HG02981 (cell line): ENCODE measurements at regions not wholly inside any gene's neighbourhood (a gene's known extent, or its start where the extent isn't known, plus 50 kb on each side); places are given as distances from the start of the nearest gene placed in this dataset.
"Not testable (repeated sequence)": the region's sequence is repeated elsewhere in the genome, so short reads cannot be mapped to it uniquely, and the experiment has no call there.

Experiments
- ATAC-seq: cut with Tn5 transposase; IDR thresholded peaks from one replicate; pipeline ENCODE4 v1.9.1; 2021; ENCODE audit warnings: mild to moderate bottlenecking, moderate library complexity; ENCODE audit not compliant: unreplicated experiment

DNA sequence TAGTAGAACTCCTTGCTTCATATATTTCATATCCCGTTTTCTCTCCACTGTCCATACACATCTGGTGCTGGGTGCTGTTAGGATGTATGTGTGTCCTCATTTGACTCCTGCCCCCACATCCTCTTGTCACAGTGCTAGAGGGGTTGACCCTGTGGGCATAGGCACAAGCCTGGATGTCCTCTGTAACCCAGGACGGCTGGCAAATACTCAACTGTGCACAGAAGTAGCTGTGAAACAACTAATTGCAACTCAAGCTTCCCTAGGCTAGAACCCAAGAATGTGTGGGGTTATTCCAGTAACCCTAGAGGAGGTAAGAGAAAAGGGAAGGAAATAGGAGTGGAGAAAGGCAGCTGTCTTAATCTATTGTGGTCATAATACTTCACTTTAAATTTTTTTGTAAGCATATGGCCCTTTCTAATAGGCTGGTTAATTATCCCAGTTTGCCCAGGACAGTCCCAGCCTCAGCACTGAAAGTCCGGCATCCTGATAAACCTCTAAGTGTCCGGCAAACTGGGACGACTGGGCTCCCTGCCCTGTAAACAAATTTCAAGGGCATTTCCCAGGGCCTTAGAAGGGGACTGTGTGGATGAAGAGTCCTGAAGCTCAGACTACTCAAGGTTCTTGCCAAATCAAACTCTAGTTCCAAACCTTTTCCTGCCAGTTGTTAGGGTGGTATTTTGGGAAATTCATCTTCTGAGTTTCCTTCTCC lies 283.2 kb upstream of the CELF2 start:
- ATAC-seq = no peak

DNA sequence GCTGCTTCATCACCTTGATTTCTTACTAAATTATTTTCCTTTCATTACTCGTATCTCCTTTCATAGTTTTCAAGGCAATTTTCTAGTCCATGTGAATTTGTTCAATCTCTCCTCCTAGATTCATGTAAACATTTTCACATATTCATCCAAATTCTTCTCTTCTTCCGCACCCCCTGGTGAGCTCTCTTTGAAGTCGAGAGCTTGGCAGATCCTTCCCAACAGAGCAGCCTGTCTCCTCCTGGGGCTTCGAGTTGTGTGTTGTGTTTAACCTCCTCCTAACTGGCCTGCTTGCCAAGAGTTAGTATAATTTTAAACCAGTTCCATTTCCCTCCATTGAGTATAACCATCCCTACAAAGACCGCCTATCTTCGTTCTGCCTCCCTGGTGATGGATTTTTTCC lies 272.4 kb upstream of the CELF2 start:
- ATAC-seq = no peak

DNA sequence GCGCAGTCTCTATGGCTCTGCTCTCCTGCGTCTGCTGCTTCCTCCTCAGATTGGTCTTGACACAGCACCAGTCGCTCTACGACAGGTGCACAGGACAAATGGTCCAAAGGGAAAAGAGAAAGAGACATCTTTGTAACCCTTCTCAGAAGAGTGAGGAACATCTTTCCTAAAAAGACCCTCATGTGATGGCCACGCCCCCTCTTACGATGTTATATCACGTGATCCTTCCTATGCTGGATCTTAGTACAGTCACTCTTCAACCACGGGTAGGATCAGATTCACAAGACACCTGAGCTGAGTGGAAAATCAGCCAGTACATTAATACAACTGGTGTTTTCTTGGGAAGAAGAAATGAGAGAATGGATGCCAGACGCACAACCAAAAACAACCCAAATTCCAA lies 262.2 kb upstream of the CELF2 start:
- no peak for ATAC-seq

DNA sequence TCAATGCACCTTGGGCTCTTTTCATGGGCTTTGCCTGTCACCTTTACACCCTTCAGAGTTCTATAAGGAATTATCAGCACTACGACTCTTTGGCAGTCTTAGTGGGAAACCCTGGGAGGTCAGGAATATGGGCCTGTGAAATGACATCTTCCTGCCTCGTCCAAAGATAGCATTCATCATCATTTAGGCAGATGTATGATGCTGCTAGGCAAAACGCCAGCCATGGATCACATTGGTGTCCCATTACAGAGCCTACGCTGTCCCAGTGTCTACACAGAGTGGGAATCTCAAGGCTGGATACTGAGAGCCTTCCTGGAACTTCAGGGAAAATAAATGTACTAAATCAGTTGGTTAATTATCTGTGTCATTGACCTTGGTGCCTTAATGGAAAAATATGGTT lies 259.4 kb upstream of the CELF2 start:
- ATAC-seq = no peak

DNA sequence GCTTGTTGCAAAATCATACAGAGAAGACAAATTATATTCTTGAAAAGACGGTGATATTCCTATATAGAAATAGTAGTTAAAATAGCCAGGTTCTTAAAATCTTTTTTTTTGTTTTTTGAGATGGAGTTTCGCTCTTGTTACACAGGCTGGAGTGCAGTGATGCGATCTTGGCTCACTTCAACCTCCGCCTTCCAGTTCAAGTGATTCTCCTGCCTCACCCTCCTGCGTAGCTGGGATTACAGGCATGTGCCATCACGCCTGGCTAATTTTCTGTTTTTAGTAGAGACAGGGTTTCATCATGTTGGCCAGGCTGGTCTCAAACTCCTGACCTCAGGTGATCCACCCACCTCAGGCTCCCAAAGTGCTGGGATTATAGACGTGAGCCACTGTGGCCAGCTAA lies 257.9 kb upstream of the CELF2 start:
- not testable (repeated sequence) for ATAC-seq

DNA sequence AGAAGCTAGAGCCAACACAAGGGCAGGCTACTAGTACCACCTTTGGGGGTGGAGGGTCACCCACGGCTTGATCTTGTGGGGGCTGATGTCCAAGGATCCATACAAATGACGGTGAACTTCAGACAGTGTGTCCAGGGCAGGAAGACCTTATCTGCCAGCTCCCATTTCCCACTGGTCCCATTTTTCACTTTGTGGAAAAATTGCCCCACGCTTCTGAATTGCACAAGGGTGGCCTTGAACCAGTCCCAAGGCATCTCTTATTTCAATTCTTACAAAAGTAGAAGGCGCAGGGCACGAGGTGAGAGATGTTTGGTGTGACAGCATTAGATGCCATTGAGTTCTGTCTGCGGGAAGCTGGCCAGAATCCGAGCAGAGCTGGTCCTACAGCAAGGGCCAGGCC lies 252.7 kb upstream of the CELF2 start:
- ATAC-seq = no peak

DNA sequence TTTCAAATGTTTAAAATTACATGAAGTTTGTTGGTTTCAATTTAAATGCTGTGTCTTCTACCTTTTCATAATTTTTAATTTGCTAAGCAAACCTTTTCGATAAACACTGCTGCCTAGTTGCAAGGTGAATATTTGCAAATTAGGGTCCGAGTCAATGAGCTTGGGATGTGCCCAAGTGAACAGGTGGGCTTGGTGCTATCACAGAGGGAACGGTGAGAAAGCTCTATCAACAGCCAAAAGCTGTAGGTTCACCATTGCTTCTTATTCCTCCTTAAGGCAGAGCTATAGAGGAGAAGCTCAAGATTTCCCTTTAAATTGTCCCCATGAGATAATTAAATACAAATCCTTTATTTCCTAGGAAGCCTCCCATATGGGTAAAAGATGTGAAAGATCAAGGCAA lies 245.3 kb upstream of the CELF2 start:
- no peak for ATAC-seq

DNA sequence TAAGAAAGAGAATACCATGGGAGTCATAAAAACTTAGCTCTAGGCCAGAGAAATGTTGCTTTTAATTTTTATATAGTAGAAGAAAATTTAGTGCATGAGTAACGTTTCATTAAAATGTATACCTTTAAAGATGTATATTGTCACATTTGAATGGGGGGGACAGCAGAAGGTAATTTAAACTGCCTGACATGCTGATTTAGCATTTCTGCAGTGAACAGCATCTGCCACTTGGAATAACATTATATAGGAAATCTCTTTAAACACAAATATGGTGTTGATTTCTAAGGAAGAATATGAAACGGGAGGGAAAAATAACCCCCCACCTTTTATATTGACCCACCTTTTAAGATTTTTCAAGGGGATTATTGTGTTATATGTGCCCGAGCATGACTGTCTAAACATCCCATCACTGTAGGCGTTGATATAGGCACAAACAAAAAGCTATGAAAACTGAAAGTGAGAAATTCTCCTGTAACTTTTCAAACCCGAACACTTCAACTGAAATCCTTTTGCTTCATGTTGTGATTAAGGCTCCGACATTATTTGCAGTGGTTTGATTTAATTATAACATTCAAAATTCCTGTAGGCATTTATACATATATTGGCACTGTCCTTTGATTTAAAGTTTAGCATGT lies 244.7 kb upstream of the CELF2 start:
- no peak for ATAC-seq

DNA sequence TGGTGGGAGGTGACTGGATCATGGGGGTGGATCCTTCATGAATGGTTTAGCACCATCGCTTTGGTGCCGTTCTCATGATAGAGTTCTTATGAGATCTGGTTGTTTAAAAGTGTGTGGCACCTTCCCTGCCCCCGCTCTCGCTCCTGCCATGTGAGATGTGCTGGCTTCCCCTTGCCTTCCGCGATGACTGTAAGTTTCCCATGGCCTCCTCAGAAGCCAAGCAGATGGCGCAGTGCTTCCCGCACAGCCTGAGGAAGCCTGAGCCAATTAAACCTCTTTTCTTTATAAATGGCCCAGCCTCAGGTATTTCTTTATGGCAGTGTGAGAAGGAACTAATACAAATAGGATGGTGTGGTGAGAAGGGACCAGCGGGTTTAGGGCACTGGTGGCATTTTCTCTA lies 243.3 kb upstream of the CELF2 start:
- ATAC-seq = no peak

DNA sequence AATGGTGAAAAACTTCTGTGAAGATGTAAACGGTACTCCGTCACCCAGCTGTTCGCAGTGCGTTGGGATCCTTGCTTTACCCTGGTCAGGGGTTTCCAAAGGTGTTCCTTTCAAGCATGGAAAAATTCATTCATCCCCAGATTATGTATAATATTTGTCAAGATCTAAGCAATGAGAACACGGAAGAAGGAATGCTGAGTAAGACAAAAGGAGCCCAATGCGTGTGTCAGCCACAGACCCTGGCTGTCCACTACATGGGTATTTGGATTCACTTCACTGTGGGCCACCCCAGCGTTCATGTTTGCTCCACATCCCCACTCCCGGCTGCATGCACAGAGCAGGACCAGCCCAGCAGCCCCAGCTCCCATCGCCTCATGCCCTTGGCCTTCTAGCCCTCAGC lies 241.3 kb upstream of the CELF2 start:
- ATAC-seq = no peak

DNA sequence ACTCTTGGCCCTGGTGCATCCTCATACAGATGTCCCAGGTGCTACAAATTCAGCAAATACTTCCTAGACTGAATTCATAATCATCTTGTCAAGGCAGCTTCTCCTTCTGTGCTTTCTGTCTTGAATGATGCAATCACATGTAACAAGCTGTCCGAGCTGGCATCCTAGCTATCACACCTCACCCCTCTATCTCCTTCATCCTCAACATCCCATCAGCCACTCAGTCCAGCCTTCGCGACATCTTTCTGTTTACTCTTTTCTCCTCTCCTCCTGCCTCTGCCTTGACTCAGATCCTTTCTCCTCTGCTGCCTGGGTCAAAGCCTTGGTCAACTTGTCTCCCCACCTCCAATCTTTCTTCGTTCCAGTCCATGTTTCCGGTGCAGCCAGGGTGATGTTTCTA lies 240.4 kb upstream of the CELF2 start:
- ATAC-seq = no peak

DNA sequence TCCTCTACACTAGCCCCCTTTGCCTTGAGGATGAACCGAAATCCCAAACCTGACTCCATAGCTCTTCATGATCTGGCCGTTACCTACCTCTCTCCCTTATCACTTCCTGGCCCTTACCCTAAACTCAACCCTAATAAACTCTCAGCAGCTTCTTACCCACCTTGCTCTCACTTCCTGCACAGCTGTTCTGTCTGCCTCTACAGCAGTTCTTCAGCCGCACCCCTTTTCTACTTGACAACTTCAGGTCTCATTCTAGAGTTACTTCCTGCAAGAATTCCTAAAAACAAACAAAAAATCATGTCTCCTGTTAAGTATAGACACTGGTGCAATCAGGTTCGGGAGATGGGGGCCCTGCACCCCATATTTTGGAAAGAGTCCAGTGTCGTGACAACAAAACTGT lies 239.9 kb upstream of the CELF2 start:
- ATAC-seq = no peak

DNA sequence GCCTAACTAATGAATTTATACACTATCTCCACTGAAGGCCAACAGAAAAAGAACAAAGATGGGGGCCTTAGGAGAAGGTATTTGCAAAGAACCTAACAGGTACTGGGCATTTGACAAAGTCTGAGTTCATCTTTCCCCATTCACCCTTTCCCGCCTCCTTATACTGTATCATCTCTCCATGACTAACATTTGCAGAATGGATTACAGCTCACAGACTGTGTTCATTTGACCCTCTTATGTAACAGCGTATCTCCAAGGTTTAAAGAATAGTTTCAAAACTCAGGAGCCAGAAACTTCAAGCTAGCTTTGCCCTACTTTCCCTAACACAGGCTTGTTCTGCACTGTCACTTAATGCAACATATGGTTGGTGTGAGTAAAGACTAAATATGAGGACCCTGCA lies 238.7 kb upstream of the CELF2 start:
- ATAC-seq = no peak

DNA sequence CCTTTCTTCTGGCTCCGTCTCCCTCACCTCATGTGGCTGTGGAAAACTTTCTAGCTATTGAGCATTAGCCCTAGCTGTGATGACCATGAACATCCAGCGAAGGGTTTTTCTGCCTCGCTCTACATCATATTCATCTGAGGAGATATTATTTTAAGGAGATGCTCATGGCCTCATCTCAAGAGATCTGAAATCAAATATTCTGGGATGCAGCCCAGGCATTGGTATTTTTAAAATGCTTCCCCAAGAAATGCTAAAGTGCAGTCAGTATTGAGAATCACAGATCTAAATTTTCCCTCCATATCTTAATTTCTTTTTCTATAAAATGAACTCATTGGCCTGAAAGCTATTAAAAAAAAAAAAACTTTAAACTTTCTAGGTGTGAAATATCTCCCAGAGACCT lies 238.2 kb upstream of the CELF2 start:
- ATAC-seq = no peak

DNA sequence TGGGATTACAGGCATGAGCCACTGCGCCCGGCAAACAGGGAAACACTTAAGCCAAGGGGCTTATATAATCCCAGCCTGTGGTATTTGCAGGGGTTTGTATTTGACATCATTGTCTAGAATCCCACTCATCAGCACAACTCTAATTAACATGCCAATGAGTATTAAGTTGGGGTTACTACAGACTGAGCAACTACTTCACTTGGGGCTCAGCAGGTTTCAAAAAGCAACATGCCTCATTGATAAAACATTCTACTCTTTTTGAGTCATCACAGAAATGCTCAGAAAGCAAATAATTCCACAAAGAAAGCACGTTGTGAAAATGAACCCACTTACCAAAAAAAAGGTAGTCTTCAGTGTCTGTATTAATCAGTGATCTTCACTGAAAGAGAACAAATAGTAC lies 236.9 kb upstream of the CELF2 start:
- no peak for ATAC-seq

DNA sequence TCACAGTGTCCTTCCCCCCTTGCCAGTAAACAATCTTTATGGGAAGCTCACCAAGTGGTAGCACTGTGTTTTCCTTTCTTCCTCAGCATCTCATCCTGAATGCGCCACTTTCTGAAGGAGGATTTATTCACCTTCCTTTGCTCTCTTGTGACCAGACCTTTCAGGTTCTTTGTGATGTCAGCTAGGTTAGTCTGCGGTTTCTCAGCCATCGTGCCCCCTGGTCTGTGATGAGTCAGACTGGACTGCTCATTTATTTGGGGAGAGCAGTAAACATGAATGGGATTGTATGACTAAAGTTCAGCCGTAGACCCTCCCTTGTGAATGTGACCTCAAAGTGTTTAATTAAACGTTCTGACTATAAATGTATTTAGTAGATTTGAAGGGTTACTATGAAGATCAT lies 235.1 kb upstream of the CELF2 start:
- ATAC-seq = no peak

DNA sequence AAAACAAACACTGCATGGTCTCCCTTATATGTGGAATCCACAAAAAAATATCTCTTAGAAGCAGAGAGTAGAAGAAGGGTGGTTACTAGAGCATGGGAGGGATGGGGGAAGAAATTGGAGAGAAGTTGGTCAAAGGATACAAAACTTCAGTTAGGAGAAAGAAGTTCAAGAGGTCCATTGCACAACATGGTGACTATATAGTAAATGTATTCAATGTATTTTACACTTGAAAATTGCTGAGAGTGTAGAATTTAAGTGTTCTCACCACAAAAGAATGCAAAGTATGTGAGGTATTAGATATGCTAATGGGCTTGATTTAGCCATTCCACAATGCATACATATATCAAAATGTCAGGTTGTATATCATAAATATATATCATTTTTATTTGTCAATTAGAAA lies 232.0 kb upstream of the CELF2 start:
- ATAC-seq = no peak

DNA sequence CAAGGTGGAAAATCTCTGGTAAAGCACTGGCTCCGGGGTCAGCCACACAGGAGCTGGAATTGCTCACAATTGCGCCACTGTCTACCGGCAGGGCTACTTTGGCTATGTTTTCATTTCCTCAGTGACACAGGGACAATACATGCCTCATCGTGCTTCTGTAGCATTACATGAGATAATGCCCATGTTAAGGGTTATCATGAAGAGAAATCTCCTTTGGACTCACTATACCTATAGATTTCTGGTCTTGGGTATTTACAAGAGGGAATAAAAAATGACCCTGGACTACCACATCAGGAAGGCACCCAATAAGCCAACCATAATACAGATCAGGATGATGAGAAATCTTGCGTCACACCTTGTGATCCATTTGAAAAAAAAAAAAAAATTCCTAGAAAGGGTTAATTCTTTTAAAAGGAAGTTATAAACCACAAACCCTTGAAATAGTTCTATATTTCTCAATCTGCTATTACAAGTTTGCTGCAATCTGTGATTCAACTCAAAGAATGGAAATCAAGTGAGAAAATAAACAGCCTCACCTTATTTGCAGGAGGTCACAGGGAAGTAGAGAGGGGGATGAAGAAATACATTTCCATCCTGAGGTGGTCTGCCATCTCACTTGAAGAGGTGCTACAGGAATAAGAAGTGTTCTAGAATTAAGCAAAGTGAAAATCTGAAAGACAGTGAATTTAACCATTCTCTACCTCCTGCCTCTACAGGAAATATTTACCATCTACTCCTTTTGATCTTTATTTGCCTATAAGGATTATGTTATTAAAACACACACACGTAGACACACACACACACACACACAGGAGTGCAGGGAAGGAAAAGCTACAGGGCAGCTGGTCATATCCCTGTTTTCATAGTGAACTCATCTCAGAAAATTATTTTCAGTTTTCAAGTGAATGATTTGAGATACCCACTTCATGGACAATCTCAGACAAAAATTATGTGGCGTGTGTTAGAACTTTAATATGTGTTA lies 231.3 kb upstream of the CELF2 start:
- no peak for ATAC-seq

DNA sequence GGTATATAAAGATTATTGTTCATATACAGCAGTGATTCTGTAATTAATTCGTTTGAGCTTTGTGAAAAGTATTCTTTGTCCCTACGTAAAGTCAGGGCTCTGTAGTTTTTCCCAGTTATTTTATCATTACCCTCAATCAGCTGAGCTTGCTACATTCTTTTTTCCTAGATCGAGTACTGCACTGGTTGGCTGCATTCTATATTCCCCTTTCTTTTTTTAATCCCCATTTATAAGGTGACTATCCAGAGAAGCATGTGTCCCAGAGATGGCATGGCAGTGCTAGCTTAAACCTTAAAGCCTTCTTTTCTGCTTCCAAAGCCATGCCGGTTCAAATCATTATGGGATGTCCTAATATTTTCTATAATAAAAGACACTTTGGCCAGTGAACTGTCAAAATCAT lies 230.1 kb upstream of the CELF2 start:
- no peak for ATAC-seq

DNA sequence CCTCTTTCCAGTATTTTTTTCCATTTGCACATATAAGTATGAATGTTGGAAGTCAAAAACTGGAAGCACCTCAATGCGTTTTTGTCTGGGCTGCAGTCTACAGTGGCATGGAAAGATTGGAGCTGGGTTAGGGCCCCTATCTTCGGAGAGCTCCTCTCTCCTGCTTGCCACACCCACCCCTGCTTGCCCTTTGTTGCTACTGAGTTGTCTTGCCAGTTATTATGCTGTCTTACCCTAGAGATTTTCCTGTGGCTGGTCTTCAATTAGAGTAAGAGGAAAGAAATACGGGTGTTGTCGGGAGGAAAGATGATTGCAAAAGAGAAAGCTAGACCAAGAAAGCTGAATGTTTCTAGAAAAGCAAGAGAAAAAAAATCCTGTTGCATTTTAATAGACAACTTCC lies 228.9 kb upstream of the CELF2 start:
- ATAC-seq = no peak

DNA sequence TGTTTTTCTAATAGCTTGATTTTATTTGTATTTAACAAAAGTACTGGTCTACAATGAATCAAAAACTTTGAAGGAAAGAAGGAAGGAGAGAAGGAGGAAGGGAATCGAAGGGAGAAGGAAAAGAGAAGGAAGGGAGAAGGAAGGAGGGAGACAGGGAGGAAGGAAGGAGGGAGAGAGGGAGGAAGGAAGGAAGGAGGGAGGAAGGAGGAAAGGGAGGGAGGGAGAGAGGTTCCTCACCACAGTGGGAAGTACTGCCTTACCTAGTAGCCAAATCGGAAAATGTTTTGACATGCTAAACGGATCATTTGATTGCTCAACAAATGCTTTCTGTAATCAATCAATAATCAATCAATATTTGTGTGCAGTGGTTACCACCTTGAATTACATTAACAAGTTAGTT lies 225.8 kb upstream of the CELF2 start:
- ATAC-seq = no peak

DNA sequence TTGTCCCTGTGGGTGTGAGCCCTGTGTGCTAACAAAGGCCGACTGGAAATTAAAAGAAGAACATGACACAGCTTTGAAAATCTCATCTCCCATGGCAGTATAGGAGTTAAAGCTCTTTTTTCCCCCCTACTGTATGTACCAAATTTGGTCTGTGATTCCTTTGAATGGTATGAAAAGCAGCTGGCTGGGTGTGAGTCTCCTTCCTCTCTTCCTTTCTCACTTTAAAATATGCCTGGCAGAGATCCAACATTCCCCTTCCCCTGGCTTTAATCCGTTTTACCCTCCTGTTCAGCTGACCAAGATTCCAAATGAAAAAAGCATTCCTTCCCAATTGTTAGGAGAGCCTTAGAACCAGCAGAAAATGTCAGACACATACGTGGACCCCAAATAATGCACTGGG lies 225.0 kb upstream of the CELF2 start:
- no peak for ATAC-seq
